ENCODE measurements at regions not wholly inside any gene's neighbourhood (a gene's known extent, or its start where the extent isn't known, plus 50 kb on each side); places are given as distances from the start of the nearest gene placed in this dataset.

DNA sequence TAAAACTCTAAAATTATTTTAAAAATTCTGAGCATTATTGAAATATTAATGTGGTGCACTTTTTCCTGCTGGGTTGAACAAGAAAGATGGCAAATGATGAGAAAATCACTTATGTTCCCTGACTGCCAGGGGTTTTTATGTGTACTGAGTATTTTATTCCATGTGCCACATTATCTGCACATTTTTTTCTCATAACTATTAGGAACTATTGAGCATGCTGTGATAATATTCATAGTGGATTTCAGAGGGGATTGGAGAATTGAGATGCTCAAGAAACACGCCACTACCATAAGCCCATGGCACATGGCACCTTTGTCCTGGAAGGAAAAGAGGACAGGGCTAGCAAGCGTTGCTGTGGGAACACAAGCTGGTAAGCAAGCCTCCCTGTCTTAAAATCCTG is 478.5 kb upstream of the GYPC start:
- H3K36me3 ChIP-seq (ENCODE audit: control insufficient read depth in 1 of 2, insufficient read depth in 2 of 2, low read depth in 1 of 2, low read length in 2 of 2), result no peaks in the 10 kb centered on the region
- no peak overlapping the region for H3K14ac ChIP-seq (ENCODE audit: low read length in 2 of 2)
- H3K27me3 ChIP-seq (ENCODE audit: control insufficient read depth in 1 of 2, insufficient read depth in 1 of 2, low read length in 2 of 2), result no peaks in the 10 kb centered on the region
- no peak overlapping the region for H2BK120ac ChIP-seq (ENCODE audit: low read depth, low read length)
- H3K9ac ChIP-seq (ENCODE audit: low read length), result no peak overlapping the region
- H2BK12ac ChIP-seq (ENCODE audit: low read length in 2 of 2), result no peak overlapping the region
- H3K4ac ChIP-seq (ENCODE audit: low read depth in 1 of 2, low read length in 2 of 2), result no peak overlapping the region
- no peaks in the 10 kb centered on the region for H3K4me1 ChIP-seq (ENCODE audit: control insufficient read depth, insufficient read depth, low read depth, low read length)
- no peak for DNase-seq
- H2BK15ac ChIP-seq (ENCODE audit: low read depth, poor library complexity, severe bottlenecking), result no peak overlapping the region
- no peak overlapping the region for H3K18ac ChIP-seq (ENCODE audit: low read depth in 1 of 2, low read length in 2 of 2)
- H2AFZ ChIP-seq (ENCODE audit: low read depth, low read length), result no peak overlapping the region
- H3K79me1 ChIP-seq (replicated peaks; ENCODE audit: low read length, poor library complexity, severe bottlenecking), result no peaks in the 10 kb centered on the region
- no peak overlapping the region for H4K8ac ChIP-seq (ENCODE audit: low read length)
- H3K4me3 ChIP-seq (ENCODE audit: insufficient read depth in 1 of 2, low read depth in 1 of 2, low read length in 2 of 2), result no peak overlapping the region
- WGBS, result 100% methylated on average over 2 of the region's 2 CpGs
- H3K23ac ChIP-seq (ENCODE audit: low read length in 2 of 2), result no peak overlapping the region
- H2AK5ac ChIP-seq (ENCODE audit: low read length, severe bottlenecking), result no peak overlapping the region
- no peak overlapping the region for H3K4me2 ChIP-seq (ENCODE audit: low read length, poor library complexity, severe bottlenecking)
- H2BK5ac ChIP-seq (ENCODE audit: low read depth, low read length, poor library complexity, severe bottlenecking), result no peak overlapping the region
- H4K91ac ChIP-seq (ENCODE audit: low read length), result no peak overlapping the region
- no peak overlapping the region for H3K27ac ChIP-seq (ENCODE audit: low read length, poor library complexity, severe bottlenecking)
- H3K9me3 ChIP-seq (ENCODE audit: control insufficient read depth, low read length), result peaks cover 2% of the 10 kb centered on the region

DNA sequence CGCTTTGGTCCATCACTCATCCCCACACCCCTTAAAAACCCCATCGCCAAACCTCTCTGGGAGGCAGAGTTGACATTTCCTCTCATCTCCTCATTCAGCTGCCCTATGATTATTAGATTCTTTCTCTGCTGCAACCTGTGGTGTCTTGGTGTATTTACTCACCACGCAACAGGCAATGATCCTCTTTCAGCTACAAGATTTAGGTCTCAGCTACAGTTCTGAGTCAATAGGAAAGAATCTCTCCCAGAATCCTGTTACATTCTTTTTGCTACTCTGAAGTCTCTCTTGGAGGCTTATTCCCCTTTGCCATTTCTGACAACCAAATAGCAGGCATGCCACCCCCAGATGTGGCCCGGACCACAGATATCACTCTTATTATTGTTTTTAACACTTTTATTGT is 468.3 kb upstream of the GYPC start:
- Histone ChIP-seq H3K9me3 (ENCODE audit: control insufficient read depth, low read length) (peaks cover 8% of the 10 kb centered on the region), H3K18ac (ENCODE audit: low read depth in 1 of 2, low read length in 2 of 2) (no peak overlapping the region), H3K14ac (ENCODE audit: low read length in 2 of 2) (no peak overlapping the region), H3K27me3 (ENCODE audit: control insufficient read depth in 1 of 2, insufficient read depth in 1 of 2, low read length in 2 of 2) (no peaks in the 10 kb centered on the region), H3K4me2 (ENCODE audit: low read length, poor library complexity, severe bottlenecking) (no peak overlapping the region), H3K36me3 (ENCODE audit: control insufficient read depth in 1 of 2, insufficient read depth in 2 of 2, low read depth in 1 of 2, low read length in 2 of 2) (no peaks in the 10 kb centered on the region), H3K27ac (ENCODE audit: low read length, poor library complexity, severe bottlenecking) (no peak overlapping the region), H2BK5ac (ENCODE audit: low read depth, low read length, poor library complexity, severe bottlenecking) (no peak overlapping the region), H3K4me1 (ENCODE audit: control insufficient read depth, insufficient read depth, low read depth, low read length) (no peaks in the 10 kb centered on the region), H3K9ac (ENCODE audit: low read length) (no peak overlapping the region), H3K4ac (ENCODE audit: low read depth in 1 of 2, low read length in 2 of 2) (no peak overlapping the region), H2BK15ac (ENCODE audit: low read depth, poor library complexity, severe bottlenecking) (no peak overlapping the region), H4K8ac (ENCODE audit: low read length) (no peak overlapping the region), H2AK5ac (ENCODE audit: low read length, severe bottlenecking) (no peak overlapping the region), H2BK12ac (ENCODE audit: low read length in 2 of 2) (no peak overlapping the region), H3K23ac (ENCODE audit: low read length in 2 of 2) (no peak overlapping the region), H3K4me3 (ENCODE audit: insufficient read depth in 1 of 2, low read depth in 1 of 2, low read length in 2 of 2) (no peak overlapping the region), H3K79me1 (replicated peaks; ENCODE audit: low read length, poor library complexity, severe bottlenecking) (no peaks in the 10 kb centered on the region), H2AFZ (ENCODE audit: low read depth, low read length) (no peak overlapping the region), H4K91ac (ENCODE audit: low read length) (no peak overlapping the region), H2BK120ac (ENCODE audit: low read depth, low read length) (no peak overlapping the region)
- WGBS, result 30% methylated on average over 3 of the region's 4 CpGs
- peak; percentile 77 for DNase-seq

DNA sequence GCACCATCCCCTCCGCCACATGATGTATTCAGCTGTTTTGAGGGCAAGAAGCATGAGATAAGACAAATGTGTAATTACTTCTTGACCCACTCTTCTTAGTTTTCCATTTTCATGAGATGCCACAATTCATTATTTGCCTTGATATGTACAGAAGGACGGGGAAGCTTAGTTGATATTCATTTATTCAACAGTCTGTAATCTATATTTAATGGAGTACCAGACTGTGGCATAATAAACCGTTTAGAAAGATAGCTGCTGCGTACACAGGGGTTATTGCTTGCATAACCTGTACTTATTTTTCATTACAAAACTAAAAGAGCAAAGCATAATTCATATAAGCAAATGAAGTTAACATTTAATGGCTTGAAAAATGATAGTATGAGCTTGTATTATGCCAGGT is 466.4 kb upstream of the GYPC start:
- Histone ChIP-seq H2BK12ac (ENCODE audit: low read length in 2 of 2) (no peak overlapping the region), H4K8ac (ENCODE audit: low read length) (no peak overlapping the region), H3K14ac (ENCODE audit: low read length in 2 of 2) (no peak overlapping the region), H3K9me3 (ENCODE audit: control insufficient read depth, low read length) (peaks cover 8% of the 10 kb centered on the region), H2AK5ac (ENCODE audit: low read length, severe bottlenecking) (no peak overlapping the region), H2BK120ac (ENCODE audit: low read depth, low read length) (no peak overlapping the region), H3K9ac (ENCODE audit: low read length) (no peak overlapping the region), H3K18ac (ENCODE audit: low read depth in 1 of 2, low read length in 2 of 2) (no peak overlapping the region), H3K4me2 (ENCODE audit: low read length, poor library complexity, severe bottlenecking) (no peak overlapping the region), H2AFZ (ENCODE audit: low read depth, low read length) (no peak overlapping the region), H3K4me3 (ENCODE audit: insufficient read depth in 1 of 2, low read depth in 1 of 2, low read length in 2 of 2) (no peak overlapping the region), H3K27me3 (ENCODE audit: control insufficient read depth in 1 of 2, insufficient read depth in 1 of 2, low read length in 2 of 2) (no peaks in the 10 kb centered on the region), H2BK5ac (ENCODE audit: low read depth, low read length, poor library complexity, severe bottlenecking) (no peak overlapping the region), H3K27ac (ENCODE audit: low read length, poor library complexity, severe bottlenecking) (no peak overlapping the region), H2BK15ac (ENCODE audit: low read depth, poor library complexity, severe bottlenecking) (no peak overlapping the region), H3K4me1 (ENCODE audit: control insufficient read depth, insufficient read depth, low read depth, low read length) (no peaks in the 10 kb centered on the region), H3K79me1 (replicated peaks; ENCODE audit: low read length, poor library complexity, severe bottlenecking) (no peaks in the 10 kb centered on the region), H3K36me3 (ENCODE audit: control insufficient read depth in 1 of 2, insufficient read depth in 2 of 2, low read depth in 1 of 2, low read length in 2 of 2) (no peaks in the 10 kb centered on the region), H3K23ac (ENCODE audit: low read length in 2 of 2) (no peak overlapping the region), H4K91ac (ENCODE audit: low read length) (no peak overlapping the region), H3K4ac (ENCODE audit: low read depth in 1 of 2, low read length in 2 of 2) (no peak overlapping the region)
- no peak for DNase-seq
- WGBS, result no CpG with 5 or more reads among the region's 4 CpGs

DNA sequence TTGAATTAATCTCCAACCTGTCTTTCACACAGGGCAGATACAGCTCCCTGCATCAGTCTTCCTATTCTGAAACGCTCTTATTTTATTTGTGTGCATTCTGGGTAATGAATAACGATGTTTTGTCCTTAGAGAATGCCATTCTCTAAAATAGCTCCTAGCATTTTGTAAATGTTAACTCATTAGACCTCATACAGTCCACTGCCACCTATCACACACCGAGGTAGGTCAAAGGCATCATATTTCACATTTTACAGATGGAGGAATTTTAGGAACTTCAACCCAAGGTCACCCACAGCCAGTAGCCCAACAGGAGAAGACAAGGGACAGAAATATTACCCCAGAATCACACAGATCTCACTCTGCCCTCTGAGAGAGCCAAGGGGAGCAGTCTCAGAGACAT is 455.4 kb upstream of the GYPC start:
- WGBS, result 64% methylated on average over 2 of the region's 3 CpGs
- Histone ChIP-seq H4K91ac (ENCODE audit: low read length) (no peak overlapping the region), H2BK120ac (ENCODE audit: low read depth, low read length) (no peak overlapping the region), H3K27ac (ENCODE audit: low read length, poor library complexity, severe bottlenecking) (no peak overlapping the region), H3K14ac (ENCODE audit: low read length in 2 of 2) (no peak overlapping the region), H3K9me3 (ENCODE audit: control insufficient read depth, low read length) (no peaks in the 10 kb centered on the region), H3K79me1 (replicated peaks; ENCODE audit: low read length, poor library complexity, severe bottlenecking) (no peaks in the 10 kb centered on the region), H3K18ac (ENCODE audit: low read depth in 1 of 2, low read length in 2 of 2) (no peak overlapping the region), H3K4me2 (ENCODE audit: low read length, poor library complexity, severe bottlenecking) (no peak overlapping the region), H3K4ac (ENCODE audit: low read depth in 1 of 2, low read length in 2 of 2) (no peak overlapping the region), H3K9ac (ENCODE audit: low read length) (no peak overlapping the region), H2AFZ (ENCODE audit: low read depth, low read length) (no peak overlapping the region), H3K4me1 (ENCODE audit: control insufficient read depth, insufficient read depth, low read depth, low read length) (no peaks in the 10 kb centered on the region), H3K4me3 (ENCODE audit: insufficient read depth in 1 of 2, low read depth in 1 of 2, low read length in 2 of 2) (no peak overlapping the region), H2BK5ac (ENCODE audit: low read depth, low read length, poor library complexity, severe bottlenecking) (no peak overlapping the region), H2BK12ac (ENCODE audit: low read length in 2 of 2) (no peak overlapping the region), H3K36me3 (ENCODE audit: control insufficient read depth in 1 of 2, insufficient read depth in 2 of 2, low read depth in 1 of 2, low read length in 2 of 2) (no peaks in the 10 kb centered on the region), H2BK15ac (ENCODE audit: low read depth, poor library complexity, severe bottlenecking) (no peak overlapping the region), H3K27me3 (ENCODE audit: control insufficient read depth in 1 of 2, insufficient read depth in 1 of 2, low read length in 2 of 2) (no peaks in the 10 kb centered on the region), H4K8ac (ENCODE audit: low read length) (no peak overlapping the region), H2AK5ac (ENCODE audit: low read length, severe bottlenecking) (no peak overlapping the region), H3K23ac (ENCODE audit: low read length in 2 of 2) (no peak overlapping the region)
- DNase-seq, result no peak
